GM21515 (cell line): ENCODE measurements at regions not wholly inside any gene's neighbourhood (a gene's known extent, or its start where the extent isn't known, plus 50 kb on each side); places are given as distances from the start of the nearest gene placed in this dataset.

Source experiments
- ATAC-seq: cut with Tn5 transposase; IDR thresholded peaks from one replicate; pipeline ENCODE4 v1.9.1; 2021; ENCODE audit not compliant: unreplicated experiment

GRCh38 chr5:174229514-174230370 lies 184.2 kb downstream of the NSG2 start:
- no peak for ATAC-seq

DNA sequence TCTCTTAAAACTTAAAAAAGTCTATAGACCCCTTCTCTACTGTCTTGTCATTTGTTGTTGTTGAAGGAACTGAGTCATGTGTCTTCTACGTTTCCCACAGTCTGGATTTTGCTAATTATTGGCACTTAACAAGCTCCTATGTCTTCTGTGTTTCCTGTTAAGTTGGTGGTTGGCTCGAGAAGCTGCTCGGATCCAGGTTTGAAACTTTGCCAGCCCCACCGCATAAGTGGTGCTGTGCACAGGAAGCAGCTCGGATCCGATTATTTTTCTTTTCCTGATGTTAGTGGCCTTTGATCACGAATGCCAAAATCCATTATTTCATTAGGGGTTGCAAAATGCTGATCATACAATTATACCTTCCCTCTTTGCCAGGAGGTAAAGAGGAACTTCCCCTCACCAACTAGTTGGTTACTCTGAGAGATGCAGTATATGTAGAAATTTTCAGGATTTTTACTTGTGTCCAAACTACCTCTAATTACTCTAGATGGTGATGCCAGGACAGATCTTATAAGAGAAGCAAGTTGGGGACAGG lies 186.5 kb downstream of the NSG2 start:
- no peak for ATAC-seq

DNA sequence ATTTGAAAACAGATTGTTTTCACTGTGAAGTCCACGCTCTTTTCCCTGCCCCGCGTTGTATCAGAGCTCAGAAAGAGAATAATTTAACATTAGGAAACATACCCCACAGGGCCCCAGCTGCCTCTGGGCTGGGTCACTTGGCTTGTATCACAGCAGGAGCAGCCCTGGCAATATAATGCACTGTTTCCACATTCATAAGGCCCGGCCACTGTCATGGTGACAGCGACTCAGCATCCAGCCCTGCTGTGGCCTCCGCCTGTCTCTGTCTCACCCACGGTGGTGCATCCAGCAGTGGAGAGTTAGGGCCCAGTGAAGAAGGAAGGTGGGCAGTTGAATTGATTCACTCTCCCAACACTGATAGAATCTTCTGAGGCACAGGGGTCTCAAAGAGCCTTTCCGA lies 188.9 kb downstream of the NSG2 start:
- ATAC-seq: no peak

- no peak for ATAC-seq
Observed at GRCh38 chr5:174235221-174236011, 189.9 kb downstream of the NSG2 start.

DNA sequence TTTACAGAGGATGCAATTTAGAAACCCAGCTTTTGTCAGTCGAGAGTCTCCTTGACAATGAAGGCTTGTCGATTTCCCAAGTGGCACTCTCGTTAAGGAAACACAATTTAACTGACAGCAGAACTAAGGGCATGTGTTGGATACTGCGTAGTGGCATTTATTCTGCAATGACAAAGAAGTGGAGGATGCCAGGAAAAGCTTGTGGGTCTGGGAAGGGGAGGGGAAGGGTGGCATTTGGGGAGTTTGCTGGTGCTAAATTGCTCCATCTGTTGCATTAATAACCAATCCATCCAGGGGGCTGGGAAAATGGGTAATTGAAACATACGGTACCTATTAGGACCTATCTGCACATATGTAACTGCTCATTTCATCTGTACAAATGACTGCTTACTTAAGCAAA lies 190.6 kb downstream of the NSG2 start:
- no peak for ATAC-seq

GRCh38 chr5:174239718-174240117 lies 194.2 kb downstream of the NSG2 start:
- no peak for ATAC-seq

DNA sequence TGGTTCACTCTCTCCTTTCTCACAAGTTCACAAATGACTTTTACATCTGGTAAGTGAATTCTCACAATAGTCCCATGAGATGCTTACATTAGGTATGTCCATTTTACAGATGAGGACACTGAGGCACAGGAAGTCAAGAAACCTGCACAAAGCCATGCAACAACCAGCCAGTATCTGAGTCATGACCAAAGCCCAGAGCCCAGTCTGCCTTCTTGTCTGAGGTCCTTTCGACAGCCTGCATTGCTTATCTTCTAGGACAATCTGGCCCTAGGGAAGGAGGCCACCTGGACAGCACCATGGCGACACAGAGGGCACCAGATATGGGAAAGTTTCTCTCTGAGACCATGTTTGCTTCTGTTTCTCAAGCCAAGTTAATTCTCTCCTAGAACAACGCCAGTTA lies 197.1 kb downstream of the NSG2 start:
- ATAC-seq: no peak

- no peak for ATAC-seq
Observed at GRCh38 chr5:174243904-174244303, 198.4 kb downstream of the NSG2 start.

DNA sequence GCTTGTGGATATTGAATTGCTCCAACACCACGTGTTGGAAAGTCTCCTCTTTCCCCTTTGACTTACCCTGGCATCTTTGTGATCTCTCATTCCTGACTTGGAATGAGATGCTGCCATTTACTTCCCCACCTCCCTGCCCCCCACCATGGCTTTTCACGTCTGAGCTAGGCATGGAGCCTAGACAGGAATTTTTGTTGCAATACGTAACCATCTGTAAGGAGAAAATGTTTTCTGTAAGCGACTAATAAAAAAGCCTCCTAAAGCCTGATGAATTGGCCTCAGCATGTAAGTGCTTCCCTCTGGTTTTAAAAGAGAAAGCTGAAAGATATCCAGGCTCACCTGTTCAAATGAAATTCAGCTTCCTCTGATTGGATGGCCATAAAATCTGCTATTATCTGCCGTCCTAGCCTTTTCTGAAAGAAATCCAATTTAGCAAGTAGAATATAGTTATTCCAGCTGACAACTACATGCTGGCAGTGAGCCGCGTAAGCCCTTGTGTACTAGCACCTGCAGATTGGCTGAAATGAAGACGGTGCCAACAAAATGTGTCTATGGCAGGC lies 200.1 kb downstream of the NSG2 start:
- no peak for ATAC-seq

- ATAC-seq: no peak
Observed at GRCh38 chr5:174246743-174247142, 201.2 kb downstream of the NSG2 start.

- ATAC-seq: no peak
Observed at GRCh38 chr5:174247301-174247700, 201.8 kb downstream of the NSG2 start.

DNA sequence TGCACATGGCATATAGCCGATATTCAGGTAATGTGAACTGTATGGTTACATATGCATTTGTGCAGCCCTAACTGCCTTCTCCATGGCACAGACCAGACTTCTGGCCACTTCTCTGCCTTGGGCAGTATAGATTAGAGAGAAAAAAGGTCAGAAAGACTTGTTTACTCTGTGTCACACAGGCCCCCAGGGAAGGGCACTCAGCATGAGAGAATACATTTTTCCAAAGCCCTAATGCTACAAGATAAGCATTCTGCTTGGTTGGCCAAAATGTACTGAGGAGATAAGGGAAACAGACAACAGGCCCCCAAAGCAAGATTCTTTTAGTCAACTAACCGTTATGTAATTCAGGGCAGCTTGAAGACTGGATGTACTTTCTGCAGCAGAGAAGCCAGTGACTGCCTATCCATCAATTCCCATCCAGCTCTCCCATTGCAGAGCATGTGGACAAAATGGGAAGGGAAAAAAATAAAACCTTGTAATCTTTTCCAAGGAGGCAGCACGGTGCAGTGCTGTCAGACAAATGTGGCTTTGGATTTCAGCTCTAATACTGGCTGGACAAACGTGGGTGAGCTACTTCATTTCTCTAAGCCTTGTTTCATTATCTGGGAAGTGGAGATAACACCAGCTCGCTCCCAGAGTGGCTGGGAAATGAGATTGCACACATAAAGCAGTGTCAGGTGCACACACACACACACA lies 205.9 kb downstream of the NSG2 start:
- no peak for ATAC-seq

DNA sequence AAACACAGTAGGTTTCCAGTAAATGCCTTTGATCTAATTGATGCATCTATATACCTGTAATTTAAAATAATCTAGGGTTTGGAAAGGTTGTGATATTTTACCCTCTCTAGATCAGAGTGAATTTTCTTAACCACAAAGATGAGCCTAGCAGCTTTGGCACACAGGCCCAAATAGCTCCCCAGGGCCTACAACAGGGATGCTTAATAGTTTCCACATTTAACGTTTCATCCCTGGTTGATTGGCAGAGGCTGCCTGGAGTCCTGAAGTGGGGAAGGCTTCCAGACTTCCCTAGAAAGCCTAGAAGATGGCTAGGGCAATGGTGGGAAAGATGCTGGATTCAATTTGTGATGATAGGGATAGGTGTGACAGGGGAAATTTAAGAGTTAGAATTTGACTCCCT lies 206.6 kb downstream of the NSG2 start:
- no peak for ATAC-seq

GRCh38 chr5:174259696-174260420 lies 214.4 kb downstream of the NSG2 start:
- ATAC-seq: no peak

DNA sequence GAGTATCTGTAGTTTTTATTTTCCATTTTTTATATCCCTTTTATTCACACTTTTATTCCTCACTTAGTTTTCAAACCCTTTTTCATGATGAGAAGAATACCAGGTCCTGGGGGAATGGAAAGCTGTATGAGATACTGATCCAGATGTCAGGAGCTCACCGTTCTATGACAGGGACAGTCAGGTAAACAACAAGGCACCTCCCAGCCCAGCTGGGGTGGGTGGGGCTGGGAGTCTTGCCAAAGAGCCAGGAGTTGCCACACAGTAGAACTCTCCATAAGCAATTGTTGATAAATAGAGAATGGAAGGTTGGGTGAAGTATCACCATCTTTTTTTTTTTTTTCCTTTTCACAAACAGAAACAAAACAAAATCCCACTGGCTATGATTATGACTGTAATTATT lies 225.8 kb downstream of the NSG2 start:
- no peak for ATAC-seq

GRCh38 chr5:174272671-174273070 lies 227.2 kb downstream of the NSG2 start:
- peak; percentile 15 for ATAC-seq

- ATAC-seq: peak; percentile 88
Observed at GRCh38 chr5:174273325-174273724, 227.8 kb downstream of the NSG2 start.

GRCh38 chr5:174275959-174276358 lies 230.5 kb downstream of the NSG2 start:
- ATAC-seq: no peak

GRCh38 chr5:174281089-174281760 lies 235.7 kb downstream of the NSG2 start:
- no peak for ATAC-seq

- ATAC-seq: no peak
Observed at GRCh38 chr5:174281855-174282254, 236.3 kb downstream of the NSG2 start.
